Endothelial cell of umbilical vein (primary cell): ENCODE measurements at regions not wholly inside any gene's neighbourhood (a gene's known extent, or its start where the extent isn't known, plus 50 kb on each side); places are given as distances from the start of the nearest gene placed in this dataset.

Experiments used
- BruUV-seq: library from RNA; stranded (reverse); fragments of 400-500 nt; replicated peaks from 2 replicates; lab custom pipeline; 2021; lab: Mats Ljungman, UMichigan
- CTCF ChIA-PET: fragments of 300-600, 350-600 bp; sonication (Branson Sonifier 250); formaldehyde crosslinking; loops from one replicate; lab custom pipeline; 2021; ENCODE audit warnings: antibody characterized with exemption, inconsistent platforms; lab: Charles Lee
- POLR2A ChIA-PET: fragments of 300-600, 350-600 bp; sonication (Branson Sonifier 250); formaldehyde crosslinking; loops from one replicate; lab custom pipeline; 2021; ENCODE audit warnings: antibody characterized with exemption, inconsistent platforms; lab: Charles Lee
- DNase-seq: peaks from one replicate; pipeline ENCODE4 v3.0.0-alpha.2; 2011; ENCODE audit warnings: low read depth, low spot score
- FAIRE-seq: peaks from 2 replicates; lab custom pipeline; 2011; peaks lifted over from hg19 to GRCh38; lab: Jason Lieb, UNC
- H2AFZ ChIP-seq: 2 replicates; pipeline ENCODE4 v1.6.0; 2012; ENCODE audit warnings: low read depth, low read length, control low read depth, inconsistent platforms
- H3K27ac ChIP-seq: 2 replicates; pipeline ENCODE4 v1.5.1; 2011; ENCODE audit warnings: low read depth, mild to moderate bottlenecking, control low read depth, low read length, moderate library complexity; ENCODE audit not compliant: insufficient read depth
- H3K27me3 ChIP-seq, 2 experiments: 2 replicates each; pipeline versions ENCODE4 v1.6.0 to v1.6.1; 2011; ENCODE audit warnings: low read length in 2 of 2, mixed read lengths in 1 of 2; ENCODE audit not compliant: control insufficient read depth in 2 of 2, insufficient read depth in 2 of 2
- H3K36me3 ChIP-seq, 2 experiments: 2 replicates in 1 of 2; 3 replicates in 1 of 2; pipeline ENCODE4 v1.5.1; 2011; ENCODE audit warnings: low read length in 2 of 2, mild to moderate bottlenecking in 1 of 2, moderate library complexity in 1 of 2; ENCODE audit not compliant: control insufficient read depth in 2 of 2, insufficient read depth in 2 of 2; ENCODE audit errors: extremely low read depth in 1 of 2
- H3K4me1 ChIP-seq: 3 replicates; pipeline ENCODE4 v1.5.1; 2011; ENCODE audit warnings: mild to moderate bottlenecking, low read length; ENCODE audit not compliant: control insufficient read depth, insufficient read depth; ENCODE audit errors: extremely low read depth
- H3K4me2 ChIP-seq: 2 replicates; pipeline ENCODE4 v1.6.1; 2011; ENCODE audit warnings: low read length, control low read depth, mixed read lengths; ENCODE audit not compliant: insufficient read depth
- H3K4me3 ChIP-seq, 3 experiments: fragments of 200-600 bp in 1 of 3; sonication (generic), shearing (Covaris generic) in 1 of 3; replicated peaks in 1 of 3; 2 replicates each; pipeline ENCODE4 v1.5.1; 2011 to 2016; ENCODE audit warnings: control low read depth in 3 of 3, low read length in 3 of 3, mild to moderate bottlenecking in 2 of 3, inconsistent platforms in 1 of 3, low read depth in 1 of 3, moderate library complexity in 1 of 3; ENCODE audit not compliant: insufficient read depth in 1 of 3
- H3K79me2 ChIP-seq: 2 replicates; pipeline ENCODE4 v1.6.0; 2012; ENCODE audit warnings: low read length, inconsistent platforms; ENCODE audit not compliant: control insufficient read depth, insufficient read depth
- H3K9ac ChIP-seq: replicated peaks from 2 replicates; pipeline ENCODE3; 2011; ENCODE audit warnings: low read length, control low read depth; ENCODE audit not compliant: insufficient read depth; ENCODE audit errors: extremely low read depth
- H3K9me1 ChIP-seq: replicated peaks from 3 replicates; pipeline ENCODE4 v1.6.0; 2011; ENCODE audit warnings: mild to moderate bottlenecking, low read length; ENCODE audit not compliant: control insufficient read depth, insufficient read depth; ENCODE audit errors: extremely low read depth
- H3K9me3 ChIP-seq: replicated peaks from 2 replicates; pipeline ENCODE4 v1.5.1; 2012; ENCODE audit warnings: low read length, inconsistent platforms; ENCODE audit not compliant: control insufficient read depth, insufficient read depth
- H4K20me1 ChIP-seq: replicated peaks from 2 replicates; pipeline ENCODE3; 2011; ENCODE audit warnings: mild to moderate bottlenecking, low read length; ENCODE audit not compliant: control insufficient read depth, insufficient read depth; ENCODE audit errors: extremely low read depth
- EZH2 ChIP-seq: IDR thresholded peaks from 2 replicates; pipeline ENCODE4 v1.6.1; 2012; ENCODE audit warnings: borderline replicate concordance, low read depth, mild to moderate bottlenecking, moderate library complexity, low read length, inconsistent platforms; ENCODE audit not compliant: severe bottlenecking
- FOS ChIP-seq: IDR thresholded peaks from 2 replicates; pipeline ENCODE4 v1.6.1; 2011; ENCODE audit warnings: mild to moderate bottlenecking, low read length, moderate library complexity, borderline replicate concordance; ENCODE audit not compliant: insufficient read depth
- GATA2 ChIP-seq: IDR thresholded peaks from 2 replicates; pipeline ENCODE4 v1.7.0; 2011; ENCODE audit warnings: low read depth, mild to moderate bottlenecking, moderate library complexity, mixed read lengths, low read length; ENCODE audit not compliant: insufficient read length, insufficient read depth
- JUN ChIP-seq: IDR thresholded peaks from 2 replicates; pipeline ENCODE4 v1.6.1; 2011; ENCODE audit warnings: borderline replicate concordance, low read depth; ENCODE audit not compliant: insufficient read length, insufficient read depth
- MYC ChIP-seq: IDR thresholded peaks from one replicate; pipeline ENCODE4 v1.6.1; 2011; ENCODE audit warnings: mild to moderate bottlenecking, low read depth, low read length
- POLR2A ChIP-seq: IDR thresholded peaks from 2 replicates; pipeline ENCODE4 v1.6.1; 2012; ENCODE audit warnings: low read depth, mild to moderate bottlenecking, control low read depth, low read length
- POLR2AphosphoS5 ChIP-seq: IDR thresholded peaks from 2 replicates; pipeline ENCODE4 v1.6.1; 2012; ENCODE audit warnings: low read depth, mild to moderate bottlenecking, control low read depth, low read length, moderate library complexity; ENCODE audit not compliant: insufficient read depth
- dilution Hi-C: fragments of 300-500 bp; cut with MboI; formaldehyde crosslinking; loops from one replicate; pipeline ENCODE4 v1.15.0; 2019; ENCODE audit warnings: low sequenced_read_pairs; ENCODE audit not compliant: extremely low pct_ligation_motif_present
- intact Hi-C: fragments of 100-400 bp; cut with micrococcal nuclease; formaldehyde crosslinking; loops from one replicate; pipeline ENCODE4 v1.10.0; 2022
- TF ChIP-seq, protein P1 (sequence below): IDR thresholded peaks from 2 replicates; pipeline ENCODE4 v1.6.1; 2011; ENCODE audit not compliant: insufficient read depth, insufficient read length
- TF ChIP-seq, protein P2 (sequence below), 2 donors: IDR thresholded peaks; 1 replicate in 1 of 2; 2 replicates in 1 of 2; pipeline ENCODE4 v1.5.1; 2011; ENCODE audit warnings: low read length in 2 of 2, mild to moderate bottlenecking in 2 of 2, moderate library complexity in 2 of 2, control low read depth in 1 of 2, inconsistent platforms in 1 of 2, low read depth in 1 of 2; ENCODE audit not compliant: insufficient read depth in 1 of 2; ENCODE audit errors: extremely low read depth in 1 of 2

DNA sequence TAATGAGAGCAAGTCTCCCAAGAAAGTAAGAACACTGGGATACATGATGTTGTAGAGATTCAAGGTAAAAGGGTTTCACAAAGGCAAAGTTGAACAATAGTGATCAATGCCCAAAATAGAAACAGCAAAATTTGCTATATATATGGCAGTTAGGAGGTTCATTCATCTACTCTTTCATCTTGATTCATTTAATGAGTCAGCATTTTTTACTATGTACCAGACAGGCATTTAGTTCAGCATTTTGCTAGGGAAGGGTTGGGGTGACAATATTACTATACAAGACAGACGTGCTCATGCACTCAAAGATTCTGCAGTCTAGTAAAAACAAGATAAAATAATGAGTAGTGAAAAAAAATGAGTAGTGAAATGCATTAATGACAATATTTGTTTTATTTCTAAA, 264.9 kb upstream of the LMO3 start:
- CTCF ChIA-PET = no interaction called here
- no peak for FAIRE-seq
- intact Hi-C loops = no loop called here

More for the DNA sequence above, 264.9 kb upstream of the LMO3 start:
- dilution Hi-C loops = no loop called here
- H2AFZ ChIP-seq = no peak overlapping the region
- no peak overlapping the region for H3K4me2 ChIP-seq
- H3K36me3 ChIP-seq = no peaks in the 10 kb centered on the region
- H3K27ac ChIP-seq = no peak overlapping the region
- H3K9me3 ChIP-seq = peaks cover 2% of the 10 kb centered on the region
- no peak overlapping the region for H3K4me3 ChIP-seq
- H3K27me3 ChIP-seq = no peaks in the 10 kb centered on the region
- H3K9me1 ChIP-seq = no peaks in the 10 kb centered on the region
- TF ChIP-seq MYC = no peak
- TF ChIP-seq JUN = no peak
- TF ChIP-seq POLR2AphosphoS5 = no peak
- TF ChIP-seq POLR2A = no peak
- TF ChIP-seq GATA2 = no peak
- TF ChIP-seq, protein P1, sequence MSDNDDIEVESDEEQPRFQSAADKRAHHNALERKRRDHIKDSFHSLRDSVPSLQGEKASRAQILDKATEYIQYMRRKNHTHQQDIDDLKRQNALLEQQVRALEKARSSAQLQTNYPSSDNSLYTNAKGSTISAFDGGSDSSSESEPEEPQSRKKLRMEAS = no peak
- no peak for TF ChIP-seq FOS
- TF ChIP-seq, protein P2, sequence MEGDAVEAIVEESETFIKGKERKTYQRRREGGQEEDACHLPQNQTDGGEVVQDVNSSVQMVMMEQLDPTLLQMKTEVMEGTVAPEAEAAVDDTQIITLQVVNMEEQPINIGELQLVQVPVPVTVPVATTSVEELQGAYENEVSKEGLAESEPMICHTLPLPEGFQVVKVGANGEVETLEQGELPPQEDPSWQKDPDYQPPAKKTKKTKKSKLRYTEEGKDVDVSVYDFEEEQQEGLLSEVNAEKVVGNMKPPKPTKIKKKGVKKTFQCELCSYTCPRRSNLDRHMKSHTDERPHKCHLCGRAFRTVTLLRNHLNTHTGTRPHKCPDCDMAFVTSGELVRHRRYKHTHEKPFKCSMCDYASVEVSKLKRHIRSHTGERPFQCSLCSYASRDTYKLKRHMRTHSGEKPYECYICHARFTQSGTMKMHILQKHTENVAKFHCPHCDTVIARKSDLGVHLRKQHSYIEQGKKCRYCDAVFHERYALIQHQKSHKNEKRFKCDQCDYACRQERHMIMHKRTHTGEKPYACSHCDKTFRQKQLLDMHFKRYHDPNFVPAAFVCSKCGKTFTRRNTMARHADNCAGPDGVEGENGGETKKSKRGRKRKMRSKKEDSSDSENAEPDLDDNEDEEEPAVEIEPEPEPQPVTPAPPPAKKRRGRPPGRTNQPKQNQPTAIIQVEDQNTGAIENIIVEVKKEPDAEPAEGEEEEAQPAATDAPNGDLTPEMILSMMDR (IDR thresholded peaks at IDR 0.05; ENCODE audit: extremely low read depth in 1 of 2, insufficient read depth in 1 of 2, low read depth in 1 of 2, low read length in 2 of 2) = no peak
- TF ChIP-seq EZH2 = no peak
- no peak overlapping the region for H3K9ac ChIP-seq
- H3K4me1 ChIP-seq = no peaks in the 10 kb centered on the region
- no peaks in the 10 kb centered on the region for H4K20me1 ChIP-seq
- DNase-seq = no peak
- H3K79me2 ChIP-seq = no peaks in the 10 kb centered on the region
- POLR2A ChIA-PET = no interaction called here
- BruUV-seq = no TSS peak
